ENCODE measurements at regions not wholly inside any gene's neighbourhood (a gene's known extent, or its start where the extent isn't known, plus 50 kb on each side); places are given as distances from the start of the nearest gene placed in this dataset.

DNA sequence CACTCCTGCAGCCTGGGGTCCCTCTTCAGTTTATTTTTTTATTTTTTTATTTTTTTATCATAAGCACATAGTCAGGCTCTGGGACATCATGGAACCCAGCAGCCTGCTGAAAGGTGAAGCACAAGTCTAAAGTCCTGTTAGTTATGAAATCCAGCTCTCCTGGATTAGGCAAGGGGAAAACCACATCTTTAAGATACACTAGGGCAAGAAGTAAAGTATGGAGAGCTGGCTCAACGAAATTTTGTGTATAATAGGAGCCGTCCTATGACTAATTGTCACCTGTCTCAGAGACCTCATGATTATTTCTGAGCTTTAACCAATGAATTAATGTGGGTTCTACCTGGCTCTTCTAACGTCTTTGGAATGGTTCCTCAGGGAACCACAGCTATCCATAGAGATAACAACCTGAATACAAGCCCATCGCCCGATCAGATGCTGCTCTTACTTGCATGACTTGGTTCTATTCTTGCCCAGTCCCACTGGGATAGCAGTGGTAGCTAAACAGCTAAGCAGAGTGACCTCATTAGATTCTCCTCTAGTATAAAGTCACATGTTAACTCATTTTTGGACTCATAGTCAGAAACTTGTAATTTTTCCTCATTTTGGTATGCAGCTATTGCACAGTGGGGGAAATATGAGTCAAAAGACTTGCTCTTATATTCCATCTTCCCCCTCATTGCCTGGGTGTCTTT is 122.7 kb downstream of the LMO4 start:
- Mint-ChIP-seq H3K4me3 (ENCODE audit: unreplicated experiment) (no peak overlapping the region), H3K4me1 (ENCODE audit: low read depth, unreplicated experiment) (no peaks in the 10 kb centered on the region), H3K36me3 (ENCODE audit: insufficient read depth, unreplicated experiment) (no peaks in the 10 kb centered on the region), H3K27me3 (ENCODE audit: insufficient read depth, unreplicated experiment) (no peaks in the 10 kb centered on the region), H3K9me3 (ENCODE audit: unreplicated experiment) (no peaks in the 10 kb centered on the region), H3K27ac (ENCODE audit: unreplicated experiment) (no peak overlapping the region)
- no peak for DNase-seq
- POLR2A ChIA-PET = no interaction called here
- Histone ChIP-seq H3K36me3 (ENCODE audit: control insufficient read depth, insufficient read depth, low read length) (no peaks in the 10 kb centered on the region), H3K4me3 (ENCODE audit: low read depth, low read length) (no peak overlapping the region), H3K9me3 (no peaks in the 10 kb centered on the region), H3K4me1 (no peaks in the 10 kb centered on the region), H3K27me3 (replicated peaks; ENCODE audit: control insufficient read depth, insufficient read depth, low read length) (no peaks in the 10 kb centered on the region)
- no peak for TF ChIP-seq CTCF (IDR thresholded peaks at IDR 0.05; ENCODE audit: insufficient read depth in 1 of 2, low read depth in 1 of 2, low read length in 1 of 2, severe bottlenecking in 1 of 2, unreplicated experiment in 1 of 2)
- CTCF ChIA-PET = interaction anchor here (0.6 kb wide), 1 partner anchor 38 kb away, joined by 3 read pairs; no protein-coding TSS in a partner anchor
- intact Hi-C loops (cut with micrococcal nuclease; ENCODE audit: unreplicated experiment) = no loop called here
- no TSS peak for BruUV-seq (replicated peaks)

DNA sequence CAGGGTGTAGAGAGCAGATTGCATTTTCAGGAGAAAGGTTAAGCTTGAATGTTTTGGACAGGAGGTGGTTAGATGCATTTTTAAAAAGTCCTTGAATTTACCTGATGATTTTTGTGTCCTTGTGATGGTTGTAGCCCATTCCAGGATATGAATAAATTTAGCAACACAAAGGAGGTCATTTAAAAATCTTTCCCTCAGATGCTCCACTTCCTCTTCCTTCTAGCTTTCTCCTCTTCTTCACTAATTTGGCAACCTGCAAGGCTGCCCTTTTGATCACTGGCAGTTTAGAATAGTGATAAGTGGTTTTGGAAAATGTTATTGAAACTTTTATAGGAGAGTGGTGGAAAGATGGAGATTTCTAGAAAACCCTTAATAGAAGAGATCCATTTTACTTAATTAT is 124.0 kb downstream of the LMO4 start:
- Mint-ChIP-seq H3K27ac (ENCODE audit: unreplicated experiment) (no peak overlapping the region), H3K4me1 (ENCODE audit: low read depth, unreplicated experiment) (no peaks in the 10 kb centered on the region), H3K9me3 (ENCODE audit: unreplicated experiment) (no peaks in the 10 kb centered on the region), H3K4me3 (ENCODE audit: unreplicated experiment) (no peak overlapping the region), H3K27me3 (ENCODE audit: insufficient read depth, unreplicated experiment) (no peaks in the 10 kb centered on the region), H3K36me3 (ENCODE audit: insufficient read depth, unreplicated experiment) (no peaks in the 10 kb centered on the region)
- intact Hi-C loops (cut with micrococcal nuclease; ENCODE audit: unreplicated experiment) = no loop called here
- CTCF ChIA-PET = no interaction called here
- Histone ChIP-seq H3K4me1 (no peaks in the 10 kb centered on the region), H3K4me3 (ENCODE audit: low read depth, low read length) (no peak overlapping the region), H3K36me3 (ENCODE audit: control insufficient read depth, insufficient read depth, low read length) (no peaks in the 10 kb centered on the region), H3K9me3 (no peaks in the 10 kb centered on the region), H3K27me3 (replicated peaks; ENCODE audit: control insufficient read depth, insufficient read depth, low read length) (no peaks in the 10 kb centered on the region)
- BruUV-seq (replicated peaks) = no TSS peak
- DNase-seq = no peak
- no peak for TF ChIP-seq CTCF (IDR thresholded peaks at IDR 0.05; ENCODE audit: insufficient read depth in 1 of 2, low read depth in 1 of 2, low read length in 1 of 2, severe bottlenecking in 1 of 2, unreplicated experiment in 1 of 2)
- POLR2A ChIA-PET = no interaction called here

DNA sequence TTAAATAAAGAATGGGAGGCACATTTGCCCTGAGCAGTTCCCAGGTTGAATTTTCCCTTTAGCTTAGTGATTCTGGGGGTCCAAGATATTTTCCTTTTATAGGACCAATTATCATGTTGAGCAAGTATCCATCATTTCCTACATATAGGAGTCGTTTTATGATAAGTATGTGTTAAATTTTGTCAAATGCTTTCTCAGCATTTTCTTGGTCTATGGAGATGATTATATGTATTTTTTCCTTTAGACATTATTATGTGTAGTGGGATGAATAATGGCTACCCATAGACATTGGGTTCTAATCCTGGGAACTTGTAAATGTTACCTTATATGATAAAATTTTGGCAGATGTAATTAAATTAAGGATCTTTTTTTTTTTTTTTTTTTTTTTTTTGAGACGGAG is 128.7 kb downstream of the LMO4 start:
- CTCF ChIA-PET = no interaction called here
- H3K36me3 ChIP-seq (ENCODE audit: control insufficient read depth, insufficient read depth, low read length) = no peaks in the 10 kb centered on the region

More for the DNA sequence above, 128.7 kb downstream of the LMO4 start:
- H3K27ac Mint-ChIP-seq (ENCODE audit: unreplicated experiment) = no peak overlapping the region
- H3K4me3 Mint-ChIP-seq (ENCODE audit: unreplicated experiment) = no peak overlapping the region
- POLR2A ChIA-PET = interaction anchor here (0.7 kb wide), 1 partner anchor 18 kb away, joined by 4 read pairs; no protein-coding TSS in a partner anchor
- no peak for DNase-seq
- TF ChIP-seq CTCF (IDR thresholded peaks at IDR 0.05; ENCODE audit: insufficient read depth in 1 of 2, low read depth in 1 of 2, low read length in 1 of 2, severe bottlenecking in 1 of 2, unreplicated experiment in 1 of 2) = no peak
- Histone ChIP-seq H3K9me3 (no peaks in the 10 kb centered on the region), H3K4me3 (ENCODE audit: low read depth, low read length) (no peak overlapping the region), H3K4me1 (no peaks in the 10 kb centered on the region), H3K27me3 (replicated peaks; ENCODE audit: control insufficient read depth, insufficient read depth, low read length) (no peaks in the 10 kb centered on the region)
- H3K9me3 Mint-ChIP-seq (ENCODE audit: unreplicated experiment) = peaks cover 24% of the 10 kb centered on the region
- no peaks in the 10 kb centered on the region for H3K36me3 Mint-ChIP-seq (ENCODE audit: insufficient read depth, unreplicated experiment)
- intact Hi-C loops (cut with micrococcal nuclease; ENCODE audit: unreplicated experiment) = no loop called here
- H3K27me3 Mint-ChIP-seq (ENCODE audit: insufficient read depth, unreplicated experiment) = no peaks in the 10 kb centered on the region
- H3K4me1 Mint-ChIP-seq (ENCODE audit: low read depth, unreplicated experiment) = no peaks in the 10 kb centered on the region
- BruUV-seq (replicated peaks) = no TSS peak

Data from Caco-2 (cell line).